GM12873 (cell line): ENCODE measurements at regions not wholly inside any gene's neighbourhood (a gene's known extent, or its start where the extent isn't known, plus 50 kb on each side); places are given as distances from the start of the nearest gene placed in this dataset.

Experiments
- TF ChIP-seq, protein P1 (sequence below): IDR thresholded peaks from 2 replicates; pipeline ENCODE4 v1.5.1; 2012; ENCODE audit warnings: low read depth, mild to moderate bottlenecking, moderate library complexity, low read length, control low read depth; ENCODE audit not compliant: insufficient read depth; ENCODE audit errors: missing control alignments

DNA sequence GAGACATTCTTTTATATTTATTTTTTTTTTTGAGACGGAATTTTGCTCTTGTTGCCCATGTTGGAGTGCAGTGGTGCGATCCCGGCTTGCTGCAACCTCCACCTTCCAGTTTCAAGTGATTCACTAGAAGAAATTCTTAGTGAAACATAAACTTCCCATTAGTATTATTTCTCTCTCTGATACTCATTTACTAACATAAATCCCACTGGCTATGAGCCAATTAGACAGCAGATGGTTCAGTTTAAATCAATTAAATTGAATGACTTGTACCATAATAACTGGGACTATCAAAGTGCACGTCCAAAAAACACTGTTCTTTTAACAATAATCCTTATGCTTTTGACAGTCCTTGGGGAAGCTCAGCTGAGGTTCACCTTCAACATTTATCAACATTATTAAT is 111.2 kb upstream of the PTCHD4 start:
- TF ChIP-seq, protein P1, sequence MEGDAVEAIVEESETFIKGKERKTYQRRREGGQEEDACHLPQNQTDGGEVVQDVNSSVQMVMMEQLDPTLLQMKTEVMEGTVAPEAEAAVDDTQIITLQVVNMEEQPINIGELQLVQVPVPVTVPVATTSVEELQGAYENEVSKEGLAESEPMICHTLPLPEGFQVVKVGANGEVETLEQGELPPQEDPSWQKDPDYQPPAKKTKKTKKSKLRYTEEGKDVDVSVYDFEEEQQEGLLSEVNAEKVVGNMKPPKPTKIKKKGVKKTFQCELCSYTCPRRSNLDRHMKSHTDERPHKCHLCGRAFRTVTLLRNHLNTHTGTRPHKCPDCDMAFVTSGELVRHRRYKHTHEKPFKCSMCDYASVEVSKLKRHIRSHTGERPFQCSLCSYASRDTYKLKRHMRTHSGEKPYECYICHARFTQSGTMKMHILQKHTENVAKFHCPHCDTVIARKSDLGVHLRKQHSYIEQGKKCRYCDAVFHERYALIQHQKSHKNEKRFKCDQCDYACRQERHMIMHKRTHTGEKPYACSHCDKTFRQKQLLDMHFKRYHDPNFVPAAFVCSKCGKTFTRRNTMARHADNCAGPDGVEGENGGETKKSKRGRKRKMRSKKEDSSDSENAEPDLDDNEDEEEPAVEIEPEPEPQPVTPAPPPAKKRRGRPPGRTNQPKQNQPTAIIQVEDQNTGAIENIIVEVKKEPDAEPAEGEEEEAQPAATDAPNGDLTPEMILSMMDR = no peak

DNA sequence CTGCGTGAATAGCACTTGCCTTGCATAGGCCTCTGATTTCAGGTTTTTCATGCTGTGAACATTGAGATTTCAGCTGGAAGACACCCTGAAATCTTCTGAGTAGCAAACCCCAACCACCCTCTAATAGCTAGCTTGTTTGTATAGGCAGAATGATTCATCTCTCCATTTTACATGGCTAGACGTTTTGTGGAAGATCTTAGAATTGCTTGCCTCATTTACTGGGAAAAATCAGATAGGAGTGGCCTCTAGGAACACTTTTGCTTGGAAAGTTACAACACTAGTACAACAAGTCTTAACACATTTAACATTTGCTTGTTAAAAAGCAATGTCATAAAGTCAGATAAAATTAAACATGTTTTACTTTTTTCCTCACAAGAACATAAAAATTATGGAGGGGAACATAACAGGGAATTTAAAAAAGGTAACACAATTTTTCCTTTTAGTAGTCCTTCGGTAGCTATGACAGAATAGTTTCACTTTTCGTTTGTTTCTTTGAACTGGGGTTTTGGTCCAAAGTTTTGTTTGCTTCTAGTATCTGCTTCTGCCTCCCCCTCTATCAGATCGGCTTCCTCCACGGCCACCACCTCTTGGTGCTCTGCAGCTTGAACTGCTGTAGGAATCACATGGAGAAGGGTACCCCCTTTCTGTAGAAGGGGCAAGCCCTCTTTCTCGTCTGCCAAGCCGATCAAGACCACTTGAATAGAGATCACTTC is 102.2 kb upstream of the PTCHD4 start:
- TF ChIP-seq, protein P1 = no peak

DNA sequence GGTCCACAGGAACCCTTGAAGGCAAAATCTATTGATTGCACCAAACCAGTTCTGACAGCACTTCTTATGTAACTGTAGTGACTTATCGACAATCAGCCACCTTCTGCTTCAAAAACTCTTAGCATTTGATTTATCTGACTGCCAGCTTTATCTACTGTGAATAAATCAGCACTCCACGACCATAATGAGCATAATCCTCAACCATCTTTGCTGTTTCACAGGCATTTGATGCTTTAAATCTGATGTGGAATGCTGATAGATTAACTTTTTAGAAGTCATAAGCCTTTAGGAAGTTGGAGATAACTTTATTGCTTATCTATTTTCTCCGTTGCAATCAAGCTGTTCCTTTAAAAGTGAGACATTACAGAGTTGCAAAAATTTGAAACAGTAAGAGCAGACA is 101.5 kb upstream of the PTCHD4 start:
- TF ChIP-seq, protein P1 = no peak

DNA sequence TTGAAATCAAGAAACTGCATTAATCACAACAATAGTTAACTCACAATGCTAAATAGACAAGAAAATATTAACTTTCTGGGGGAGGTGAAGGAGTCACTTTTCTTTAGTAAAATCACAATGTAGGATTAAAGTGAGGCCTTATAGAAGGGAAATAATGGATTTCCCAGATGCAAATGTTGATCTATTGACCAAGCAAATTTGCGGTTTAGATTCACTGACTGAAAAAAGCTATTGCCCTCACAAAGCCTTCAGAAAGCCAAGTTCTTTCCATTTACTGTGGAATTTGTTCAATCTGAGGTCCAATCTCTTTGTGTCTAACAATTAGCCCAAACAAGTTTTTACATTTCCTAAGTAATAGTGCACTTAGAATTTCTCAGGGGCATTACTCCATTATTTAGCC is 95.1 kb upstream of the PTCHD4 start:
- TF ChIP-seq, protein P1 = no peak

DNA sequence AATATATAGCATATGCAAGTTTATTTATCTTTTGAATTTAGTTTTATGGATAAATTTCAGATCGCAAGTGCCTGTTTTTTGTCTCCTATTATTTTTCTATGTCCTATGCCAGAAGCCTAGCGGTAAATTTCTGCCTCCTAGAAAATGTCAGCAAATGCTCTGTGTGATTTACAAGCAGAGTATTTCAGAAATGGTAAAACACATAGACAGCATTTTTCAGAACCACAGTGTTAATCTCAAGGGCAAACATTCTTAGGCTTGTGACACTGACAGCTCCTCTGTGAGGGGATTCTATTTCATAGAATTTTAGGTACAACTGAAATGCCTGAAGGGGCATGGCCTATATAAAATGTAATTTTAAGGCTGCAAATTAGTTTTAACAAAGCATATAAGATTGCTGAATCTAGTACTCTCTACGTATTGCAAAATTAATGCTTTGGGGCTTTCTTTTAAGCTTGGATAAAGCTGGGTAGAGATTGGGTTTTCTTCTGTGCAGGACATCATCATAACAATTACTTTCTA is 89.9 kb upstream of the PTCHD4 start:
- TF ChIP-seq, protein P1 = no peak

DNA sequence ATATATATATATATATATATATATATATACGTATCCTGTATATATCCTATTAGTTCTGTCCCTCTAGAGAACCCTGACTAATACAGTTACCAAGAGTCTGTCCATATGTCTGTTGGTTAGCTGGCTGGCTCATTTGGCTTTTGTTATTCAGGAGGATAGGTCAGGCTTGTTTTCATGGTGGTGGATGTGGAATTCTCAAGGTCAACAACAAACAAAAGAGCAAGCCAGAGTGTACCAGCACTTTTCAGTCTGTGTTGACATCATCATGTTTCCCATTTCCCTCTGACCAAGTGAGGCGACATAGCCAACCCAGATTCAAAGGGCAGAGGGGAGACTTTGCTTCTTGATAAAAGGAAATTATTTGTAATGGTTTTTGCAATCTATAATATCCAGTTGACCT is 88.5 kb upstream of the PTCHD4 start:
- TF ChIP-seq, protein P1 = no peak

DNA sequence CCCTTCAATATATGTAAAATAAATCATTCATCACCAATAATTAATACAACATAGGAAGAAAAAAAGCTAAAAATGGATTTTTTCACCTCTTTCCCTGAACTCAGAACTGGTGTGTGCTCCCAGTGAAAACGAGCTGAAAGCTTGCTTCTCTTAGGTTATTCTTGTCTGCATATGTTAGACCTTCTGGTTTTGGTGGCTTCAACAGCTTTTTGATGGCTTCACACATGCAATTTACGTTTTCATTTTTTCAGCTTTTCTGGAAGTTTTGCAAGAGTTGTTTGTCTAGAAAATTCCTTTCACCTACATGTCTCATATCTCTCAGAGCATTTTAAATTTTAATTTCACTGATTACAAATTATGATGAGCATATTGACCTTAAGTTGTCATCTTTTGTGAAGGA is 86.9 kb upstream of the PTCHD4 start:
- TF ChIP-seq, protein P1 = no peak
